Lower lobe of right lung (tissue), 2 donors: ENCODE measurements at regions not wholly inside any gene's neighbourhood (a gene's known extent, or its start where the extent isn't known, plus 50 kb on each side); places are given as distances from the start of the nearest gene placed in this dataset.

Source experiments
- ATAC-seq, 2 donors: fragments of 200-7000 bp; cut with Tn5 transposase; one replicate each; pipeline ENCODE4 v1.9.1; 2020 to 2022; ENCODE audit warnings: mild to moderate bottlenecking in 2 of 2, moderate library complexity in 2 of 2
- DNase-seq: peaks from one replicate; pipeline ENCODE4 v3.0.0-alpha.2; 2020
- H3K27ac ChIP-seq: fragments of 200-600 bp; one replicate; pipeline ENCODE4 v1.8.0; 2022
- H3K27me3 ChIP-seq: fragments of 200-600 bp; one replicate; pipeline ENCODE4 v1.8.0; 2022; ENCODE audit warnings: low read depth
- H3K36me3 ChIP-seq: fragments of 200-600 bp; one replicate; pipeline ENCODE4 v1.8.0; 2022; ENCODE audit warnings: mild to moderate bottlenecking
- H3K4me1 ChIP-seq: fragments of 200-600 bp; one replicate; pipeline ENCODE4 v1.8.0; 2022
- H3K4me3 ChIP-seq: fragments of 200-600 bp; one replicate; pipeline ENCODE4 v1.8.0; 2022; ENCODE audit warnings: mild to moderate bottlenecking
- H3K9me3 ChIP-seq: fragments of 200-600 bp; one replicate; pipeline ENCODE4 v1.8.0; 2022
- intact Hi-C: fragments of 100-400 bp; cut with DNase I; formaldehyde crosslinking; loops from one replicate; pipeline ENCODE4 v1.11.0; 2022
- TF ChIP-seq, protein P1 (sequence below): fragments of 200-600 bp; IDR thresholded peaks from one replicate; pipeline ENCODE4 v1.8.0; 2022; ENCODE audit warnings: antibody characterized with exemption, mild to moderate bottlenecking
- donor health status: DM: no; HTN: yes; CAD: no; lungs with severe emphysema.

DNA sequence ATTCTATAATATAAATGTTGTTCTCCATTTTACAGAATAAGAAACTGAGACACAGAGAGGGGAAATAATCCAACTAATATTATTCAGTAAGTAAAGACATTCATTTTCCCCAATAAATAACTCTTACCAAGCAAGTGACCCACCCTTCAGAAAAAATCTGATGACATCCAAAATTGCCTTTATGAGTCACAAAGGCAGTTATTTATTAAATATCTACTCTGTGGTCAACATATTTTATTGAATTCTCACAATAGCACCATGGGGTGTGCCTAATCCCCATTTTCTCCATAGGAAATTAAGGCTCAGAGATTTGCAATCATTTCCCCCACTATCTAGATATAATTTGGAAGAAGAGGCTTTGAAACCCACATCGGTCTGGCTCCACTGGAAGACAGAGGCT is 161.5 kb upstream of the ISX start:
- no peaks in the 10 kb centered on the region for H3K4me1 ChIP-seq
- H3K27me3 ChIP-seq, result no peaks in the 10 kb centered on the region
- no peaks in the 10 kb centered on the region for H3K9me3 ChIP-seq
- TF ChIP-seq, protein P1, sequence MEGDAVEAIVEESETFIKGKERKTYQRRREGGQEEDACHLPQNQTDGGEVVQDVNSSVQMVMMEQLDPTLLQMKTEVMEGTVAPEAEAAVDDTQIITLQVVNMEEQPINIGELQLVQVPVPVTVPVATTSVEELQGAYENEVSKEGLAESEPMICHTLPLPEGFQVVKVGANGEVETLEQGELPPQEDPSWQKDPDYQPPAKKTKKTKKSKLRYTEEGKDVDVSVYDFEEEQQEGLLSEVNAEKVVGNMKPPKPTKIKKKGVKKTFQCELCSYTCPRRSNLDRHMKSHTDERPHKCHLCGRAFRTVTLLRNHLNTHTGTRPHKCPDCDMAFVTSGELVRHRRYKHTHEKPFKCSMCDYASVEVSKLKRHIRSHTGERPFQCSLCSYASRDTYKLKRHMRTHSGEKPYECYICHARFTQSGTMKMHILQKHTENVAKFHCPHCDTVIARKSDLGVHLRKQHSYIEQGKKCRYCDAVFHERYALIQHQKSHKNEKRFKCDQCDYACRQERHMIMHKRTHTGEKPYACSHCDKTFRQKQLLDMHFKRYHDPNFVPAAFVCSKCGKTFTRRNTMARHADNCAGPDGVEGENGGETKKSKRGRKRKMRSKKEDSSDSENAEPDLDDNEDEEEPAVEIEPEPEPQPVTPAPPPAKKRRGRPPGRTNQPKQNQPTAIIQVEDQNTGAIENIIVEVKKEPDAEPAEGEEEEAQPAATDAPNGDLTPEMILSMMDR, result no peak
- no peak overlapping the region for H3K27ac ChIP-seq
- ATAC-seq, result no peak
- H3K36me3 ChIP-seq, result no peaks in the 10 kb centered on the region
- no peak for DNase-seq
- intact Hi-C loops, result no loop called here
- no peak overlapping the region for H3K4me3 ChIP-seq

DNA sequence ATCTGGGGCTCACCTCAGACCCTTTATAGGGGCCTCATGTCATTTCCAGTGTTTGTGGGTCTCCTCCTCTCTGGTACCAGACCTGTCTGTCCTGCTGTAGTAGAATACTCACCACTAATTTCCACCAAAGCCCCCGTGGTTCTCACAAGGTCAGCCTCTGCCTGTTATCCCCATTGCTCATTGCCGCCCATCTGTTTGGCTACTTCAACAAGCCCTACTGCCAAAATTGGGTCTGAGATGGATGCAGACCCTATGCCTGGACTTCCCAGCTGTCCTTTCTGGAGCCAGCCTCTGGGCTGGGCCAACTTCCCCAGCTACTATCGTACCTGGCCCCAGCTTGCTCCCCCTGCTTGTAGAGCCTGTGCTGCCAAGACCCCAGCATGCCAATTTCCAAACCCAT is 152.1 kb upstream of the ISX start:
- TF ChIP-seq, protein P1, result no peak
- Histone ChIP-seq H3K27ac (no peak overlapping the region), H3K27me3 (peaks cover 4% of the 10 kb centered on the region), H3K36me3 (no peaks in the 10 kb centered on the region), H3K4me1 (no peaks in the 10 kb centered on the region), H3K9me3 (no peaks in the 10 kb centered on the region), H3K4me3 (no peak overlapping the region)
- intact Hi-C loops, result no loop called here
- DNase-seq (no peak), ATAC-seq (no peak)

DNA sequence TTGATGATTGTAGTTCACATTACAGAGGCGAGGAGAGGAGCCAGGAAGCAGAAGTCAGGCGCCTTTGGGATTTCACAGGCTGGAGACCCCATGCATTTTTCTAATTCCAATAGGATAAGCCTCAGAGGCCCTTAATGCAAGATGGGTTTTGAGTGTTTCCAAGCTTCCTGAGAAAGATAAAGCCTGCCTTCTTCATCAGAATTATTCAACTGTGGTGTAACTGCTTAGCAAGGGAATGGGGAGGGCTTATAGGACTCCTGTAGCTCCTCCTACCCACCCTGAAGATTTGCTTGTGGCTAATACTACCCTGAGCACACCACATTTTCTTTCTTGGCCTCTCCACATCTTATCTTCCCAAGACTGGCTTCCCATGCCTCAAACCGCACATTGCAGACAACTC is 151.1 kb upstream of the ISX start:
- no peak for DNase-seq
- TF ChIP-seq, protein P1, result no peak
- H3K4me1 ChIP-seq, result no peaks in the 10 kb centered on the region
- H3K27ac ChIP-seq, result no peak overlapping the region
- no peak overlapping the region for H3K4me3 ChIP-seq
- intact Hi-C loops, result no loop called here
- no peak for ATAC-seq
- no peaks in the 10 kb centered on the region for H3K9me3 ChIP-seq
- H3K27me3 ChIP-seq, result peaks cover 4% of the 10 kb centered on the region
- H3K36me3 ChIP-seq, result no peaks in the 10 kb centered on the region

DNA sequence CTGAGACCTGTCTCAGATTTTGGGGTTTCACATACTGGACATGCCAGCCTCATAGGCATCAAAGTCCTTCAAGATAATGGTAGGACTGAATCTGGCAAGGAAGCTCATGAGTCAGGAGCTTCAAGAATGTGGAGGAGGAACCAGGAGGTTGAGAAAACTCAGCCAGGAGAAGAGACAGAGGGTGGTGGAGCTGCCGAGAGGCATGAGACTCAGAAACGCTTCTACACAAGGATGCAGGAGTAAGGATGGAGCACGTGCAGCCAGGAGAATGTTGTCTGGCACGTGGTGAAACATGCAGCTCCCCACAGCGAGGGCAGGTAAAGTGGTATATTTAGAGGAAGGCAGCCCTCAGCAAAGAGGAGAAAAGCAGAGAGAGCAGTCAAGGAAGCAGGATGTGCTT is 148.7 kb upstream of the ISX start:
- intact Hi-C loops, result no loop called here
- no peak for ATAC-seq
- TF ChIP-seq, protein P1, result no peak
- Histone ChIP-seq H3K36me3 (no peaks in the 10 kb centered on the region), H3K27ac (no peak overlapping the region), H3K27me3 (peaks cover 4% of the 10 kb centered on the region), H3K9me3 (no peaks in the 10 kb centered on the region), H3K4me1 (no peaks in the 10 kb centered on the region), H3K4me3 (no peak overlapping the region)
- no peak for DNase-seq

DNA sequence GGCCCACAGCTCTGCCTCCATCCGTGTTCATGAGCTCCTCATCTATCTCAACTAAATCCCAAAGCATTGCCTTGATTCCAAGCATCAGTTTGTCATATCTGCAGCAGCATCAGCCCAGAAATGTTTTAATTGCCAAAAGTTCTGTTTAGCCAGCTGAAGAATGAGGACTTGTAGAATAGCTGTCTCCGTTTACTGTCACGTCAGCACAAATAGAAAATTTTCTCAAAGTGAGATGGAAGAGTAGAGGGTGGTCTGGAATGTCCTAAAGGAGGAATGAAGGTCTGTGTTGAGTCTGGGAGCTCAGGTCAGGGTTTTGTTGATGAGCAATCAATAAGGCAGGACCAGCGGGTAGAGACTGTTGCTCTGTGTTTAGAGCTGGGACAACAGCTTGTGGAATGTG is 134.9 kb upstream of the ISX start:
- no peaks in the 10 kb centered on the region for H3K27me3 ChIP-seq
- H3K4me3 ChIP-seq, result no peak overlapping the region
- ATAC-seq (no peak), DNase-seq (no peak)
- TF ChIP-seq, protein P1, result no peak
- H3K9me3 ChIP-seq, result no peaks in the 10 kb centered on the region
- H3K4me1 ChIP-seq, result no peaks in the 10 kb centered on the region
- H3K36me3 ChIP-seq, result no peaks in the 10 kb centered on the region
- intact Hi-C loops, result no loop called here
- H3K27ac ChIP-seq, result no peak overlapping the region

DNA sequence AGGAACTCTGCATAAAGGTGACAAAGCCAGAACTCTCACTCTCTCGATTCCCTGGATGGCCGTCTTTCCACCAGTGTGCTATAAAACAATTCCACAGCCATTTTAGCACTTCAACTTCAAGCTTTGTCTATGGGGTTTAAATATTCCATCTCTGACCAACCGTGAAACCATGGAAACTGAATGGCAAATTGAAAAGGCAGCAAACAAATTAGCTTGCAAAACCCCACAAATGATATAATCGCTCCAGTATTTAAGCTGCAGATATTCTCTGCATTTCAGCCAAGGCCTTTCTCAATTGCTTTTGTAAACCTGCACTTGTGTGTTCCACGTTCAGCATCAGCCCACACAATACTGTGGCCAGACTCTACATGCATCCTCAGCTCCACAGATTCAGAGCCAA is 131.7 kb upstream of the ISX start:
- intact Hi-C loops, result no loop called here
- ATAC-seq, result no peak
- DNase-seq, result no peak
- Histone ChIP-seq H3K27ac (no peak overlapping the region), H3K9me3 (peaks cover 5% of the 10 kb centered on the region), H3K27me3 (no peaks in the 10 kb centered on the region), H3K36me3 (no peaks in the 10 kb centered on the region), H3K4me1 (no peaks in the 10 kb centered on the region), H3K4me3 (no peak overlapping the region)
- TF ChIP-seq, protein P1, result no peak
